WTC11 (cell line): ENCODE measurements at regions not wholly inside any gene's neighbourhood (a gene's known extent, or its start where the extent isn't known, plus 50 kb on each side); places are given as distances from the start of the nearest gene placed in this dataset.

Experiments
- ATAC-seq: fragments of 200-7000 bp; cut with Tn5 transposase; 2 replicates; pipeline ENCODE4 v1.10.0; 2021; ENCODE audit warnings: mild to moderate bottlenecking, moderate library complexity
- CTCF ChIA-PET: fragments of 300-600 bp; sonication (Branson Sonifier 250); formaldehyde crosslinking; loops from one replicate; lab custom pipeline; 2021; ENCODE audit warnings: antibody characterized with exemption; lab: Charles Lee
- POLR2A ChIA-PET: fragments of 350-600 bp; sonication (Branson Sonifier 250); formaldehyde crosslinking; loops from one replicate; lab custom pipeline; 2021; ENCODE audit warnings: antibody characterized with exemption; lab: Charles Lee
- DNase-seq: peaks from one replicate; pipeline ENCODE4 v3.0.0; 2021; ENCODE audit warnings: low spot score
- H3K27ac Mint-ChIP-seq: 2 replicates; pipeline ENCODE4 v1.8.0; 2021; ENCODE audit warnings: mixed read lengths
- H3K27me3 Mint-ChIP-seq: 2 replicates; pipeline ENCODE4 v1.8.0; 2021; ENCODE audit warnings: low read depth, mild to moderate bottlenecking, moderate library complexity, mixed read lengths
- H3K36me3 Mint-ChIP-seq: 2 replicates; pipeline ENCODE4 v1.8.0; 2021; ENCODE audit warnings: mixed read lengths
- H3K4me1 Mint-ChIP-seq: 2 replicates; pipeline ENCODE4 v1.8.0; 2022; ENCODE audit warnings: mixed read lengths
- H3K4me3 Mint-ChIP-seq: 2 replicates; pipeline ENCODE4 v1.8.0; 2021; ENCODE audit warnings: mild to moderate bottlenecking, moderate library complexity, mixed read lengths
- H3K9me3 Mint-ChIP-seq: 2 replicates; pipeline ENCODE4 v1.8.0; 2021; ENCODE audit warnings: mixed read lengths
- GTF2I ChIP-seq: fragments of 250-450 bp; sonication (Bioruptor Pico); conservative IDR thresholded peaks from 2 replicates; pipeline ENCODE4 v1.4.0; 2021; ENCODE audit warnings: mild to moderate bottlenecking
- JAZF1 ChIP-seq: fragments of 250-450 bp; sonication (Bioruptor Pico); IDR thresholded peaks from 2 replicates; pipeline ENCODE4 v1.9.0; 2021; ENCODE audit warnings: moderate library complexity, mild to moderate bottlenecking, inconsistent platforms
- NFYB ChIP-seq: sonication (generic); formaldehyde crosslinking; conservative IDR thresholded peaks from 2 replicates; pipeline ENCODE4 v1.8.0; 2022; ENCODE audit warnings: low read depth, missing genetic modification reagents
- SMAD4 ChIP-seq: sonication (generic); formaldehyde crosslinking; IDR thresholded peaks from 2 replicates; pipeline ENCODE4 v1.8.0; 2022; ENCODE audit warnings: mild to moderate bottlenecking, missing genetic modification reagents
- USF1 ChIP-seq: sonication (generic); formaldehyde crosslinking; IDR thresholded peaks from 2 replicates; pipeline ENCODE4 v1.8.0; 2022; ENCODE audit warnings: mild to moderate bottlenecking, missing genetic modification reagents
- ZNF416 ChIP-seq: fragments of 250-450 bp; sonication (Bioruptor Pico); IDR thresholded peaks from 2 replicates; pipeline ENCODE4 v1.9.0; 2021; ENCODE audit warnings: mild to moderate bottlenecking, inconsistent platforms
- ZNF512 ChIP-seq: sonication (generic); formaldehyde crosslinking; IDR thresholded peaks from 2 replicates; pipeline ENCODE4 v1.8.1; 2022; ENCODE audit warnings: missing genetic modification reagents, borderline replicate concordance
- TF ChIP-seq, protein P1 (sequence below): sonication (generic); formaldehyde crosslinking; IDR thresholded peaks from 2 replicates; pipeline ENCODE4 v1.8.0; 2023; ENCODE audit warnings: mild to moderate bottlenecking, missing genetic modification reagents
- TF ChIP-seq, protein P2 (sequence below): sonication (generic); formaldehyde crosslinking; IDR thresholded peaks from 2 replicates; pipeline ENCODE4 v1.8.1; 2022; ENCODE audit warnings: low read depth, missing genetic modification reagents, borderline replicate concordance
- TF ChIP-seq, protein P3 (sequence below): sonication (generic); formaldehyde crosslinking; IDR thresholded peaks from 2 replicates; pipeline ENCODE4 v1.8.1; 2023; ENCODE audit warnings: mild to moderate bottlenecking, missing genetic modification reagents, moderate library complexity

DNA sequence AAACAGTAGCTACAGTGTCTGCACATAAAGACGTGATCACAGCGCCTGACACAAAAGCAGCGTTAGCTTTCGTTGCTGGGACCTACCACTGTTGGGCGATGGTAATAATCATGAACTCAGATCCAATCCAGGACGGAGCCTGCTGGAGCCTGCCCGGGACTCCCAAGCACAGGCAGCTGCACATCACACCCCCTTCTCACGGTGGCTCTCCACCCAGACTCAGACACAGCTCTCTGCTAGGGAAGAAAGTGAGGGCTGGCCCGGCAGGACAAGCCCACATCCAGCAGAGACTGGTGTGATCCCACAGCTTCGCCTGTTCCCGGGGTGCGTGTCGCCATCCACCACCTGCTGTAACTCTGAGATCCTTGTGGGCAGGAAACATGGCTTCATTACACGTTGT, 49.9 kb upstream of the FOXN3 start:
- POLR2A ChIA-PET, result interaction anchor here (0.6 to 0.8 kb wide), 2 partner anchors 9 to 122 kb away, joined by 3 to 4 read pairs; no protein-coding TSS in a partner anchor
- ATAC-seq (peak; percentile 29; the same call in 1 of the 2 replicates), DNase-seq (no peak)
- H3K27ac Mint-ChIP-seq, result peak overlapping the region; percentile 91
- CTCF ChIA-PET, result interaction anchor here (0.6 to 0.9 kb wide), 3 partner anchors 23 to 440 kb away, joined by 3 to 4 read pairs (median 4); no protein-coding TSS in a partner anchor
- no peaks in the 10 kb centered on the region for H3K9me3 Mint-ChIP-seq
- peaks cover 18% of the 10 kb centered on the region for H3K36me3 Mint-ChIP-seq
- H3K27me3 Mint-ChIP-seq, result no peaks in the 10 kb centered on the region
- no peak for TF ChIP-seq GTF2I (CRISPR knock-in tag)
- TF ChIP-seq, protein P1, sequence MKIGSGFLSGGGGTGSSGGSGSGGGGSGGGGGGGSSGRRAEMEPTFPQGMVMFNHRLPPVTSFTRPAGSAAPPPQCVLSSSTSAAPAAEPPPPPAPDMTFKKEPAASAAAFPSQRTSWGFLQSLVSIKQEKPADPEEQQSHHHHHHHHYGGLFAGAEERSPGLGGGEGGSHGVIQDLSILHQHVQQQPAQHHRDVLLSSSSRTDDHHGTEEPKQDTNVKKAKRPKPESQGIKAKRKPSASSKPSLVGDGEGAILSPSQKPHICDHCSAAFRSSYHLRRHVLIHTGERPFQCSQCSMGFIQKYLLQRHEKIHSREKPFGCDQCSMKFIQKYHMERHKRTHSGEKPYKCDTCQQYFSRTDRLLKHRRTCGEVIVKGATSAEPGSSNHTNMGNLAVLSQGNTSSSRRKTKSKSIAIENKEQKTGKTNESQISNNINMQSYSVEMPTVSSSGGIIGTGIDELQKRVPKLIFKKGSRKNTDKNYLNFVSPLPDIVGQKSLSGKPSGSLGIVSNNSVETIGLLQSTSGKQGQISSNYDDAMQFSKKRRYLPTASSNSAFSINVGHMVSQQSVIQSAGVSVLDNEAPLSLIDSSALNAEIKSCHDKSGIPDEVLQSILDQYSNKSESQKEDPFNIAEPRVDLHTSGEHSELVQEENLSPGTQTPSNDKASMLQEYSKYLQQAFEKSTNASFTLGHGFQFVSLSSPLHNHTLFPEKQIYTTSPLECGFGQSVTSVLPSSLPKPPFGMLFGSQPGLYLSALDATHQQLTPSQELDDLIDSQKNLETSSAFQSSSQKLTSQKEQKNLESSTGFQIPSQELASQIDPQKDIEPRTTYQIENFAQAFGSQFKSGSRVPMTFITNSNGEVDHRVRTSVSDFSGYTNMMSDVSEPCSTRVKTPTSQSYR (CRISPR knock-in tag), result no peak
- no peak for TF ChIP-seq SMAD4 (CRISPR knock-in tag)
- no peak for TF ChIP-seq NFYB (CRISPR knock-in tag)
- TF ChIP-seq USF1, result no peak
- TF ChIP-seq JAZF1 (CRISPR knock-in tag), result no peak
- no peak for TF ChIP-seq ZNF416 (CRISPR knock-in tag)
- TF ChIP-seq, protein P2, sequence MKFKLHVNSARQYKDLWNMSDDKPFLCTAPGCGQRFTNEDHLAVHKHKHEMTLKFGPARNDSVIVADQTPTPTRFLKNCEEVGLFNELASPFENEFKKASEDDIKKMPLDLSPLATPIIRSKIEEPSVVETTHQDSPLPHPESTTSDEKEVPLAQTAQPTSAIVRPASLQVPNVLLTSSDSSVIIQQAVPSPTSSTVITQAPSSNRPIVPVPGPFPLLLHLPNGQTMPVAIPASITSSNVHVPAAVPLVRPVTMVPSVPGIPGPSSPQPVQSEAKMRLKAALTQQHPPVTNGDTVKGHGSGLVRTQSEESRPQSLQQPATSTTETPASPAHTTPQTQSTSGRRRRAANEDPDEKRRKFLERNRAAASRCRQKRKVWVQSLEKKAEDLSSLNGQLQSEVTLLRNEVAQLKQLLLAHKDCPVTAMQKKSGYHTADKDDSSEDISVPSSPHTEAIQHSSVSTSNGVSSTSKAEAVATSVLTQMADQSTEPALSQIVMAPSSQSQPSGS (CRISPR knock-in tag), result no peak
- TF ChIP-seq, protein P3, sequence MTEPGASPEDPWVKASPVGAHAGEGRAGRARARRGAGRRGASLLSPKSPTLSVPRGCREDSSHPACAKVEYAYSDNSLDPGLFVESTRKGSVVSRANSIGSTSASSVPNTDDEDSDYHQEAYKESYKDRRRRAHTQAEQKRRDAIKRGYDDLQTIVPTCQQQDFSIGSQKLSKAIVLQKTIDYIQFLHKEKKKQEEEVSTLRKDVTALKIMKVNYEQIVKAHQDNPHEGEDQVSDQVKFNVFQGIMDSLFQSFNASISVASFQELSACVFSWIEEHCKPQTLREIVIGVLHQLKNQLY (CRISPR knock-in tag), result no peak
- TF ChIP-seq ZNF512 (CRISPR knock-in tag), result no peak
- H3K4me3 Mint-ChIP-seq, result no peak overlapping the region
- H3K4me1 Mint-ChIP-seq, result peaks cover 35% of the 10 kb centered on the region
